ENCODE measurements at regions not wholly inside any gene's neighbourhood (a gene's known extent, or its start where the extent isn't known, plus 50 kb on each side); places are given as distances from the start of the nearest gene placed in this dataset.

- TF ChIP-seq POLR2A (IDR thresholded peaks at IDR 0.05; ENCODE audit: low read length): no peak
- no peak for TF ChIP-seq ZFP36 (IDR thresholded peaks at IDR 0.05; ENCODE audit: borderline replicate concordance, partially characterized antibody)
- no peak for TF ChIP-seq CTCF (IDR thresholded peaks at IDR 0.05)
- no peak for TF ChIP-seq KDM1A (IDR thresholded peaks at IDR 0.05; ENCODE audit: low read depth)
- no peak for TF ChIP-seq MAX (IDR thresholded peaks at IDR 0.05)
- TF ChIP-seq RAD21 (conservative IDR thresholded peaks at IDR 0.05 in 1 of 2, IDR thresholded peaks at IDR 0.05 in 1 of 2): no peak
- TF ChIP-seq RNF2 (IDR thresholded peaks at IDR 0.05; ENCODE audit: borderline replicate concordance, low read depth): no peak
- no peak for TF ChIP-seq NPAS2 (CRISPR knock-in tag; IDR thresholded peaks at IDR 0.05; ENCODE audit: borderline replicate concordance)
- TF ChIP-seq HOXB13 (CRISPR knock-in tag; IDR thresholded peaks at IDR 0.05; ENCODE audit: low read depth): no peak
Measured at GRCh38 chr3:59246719-59247401, 197.0 kb upstream of the CFAP20DC start.
